Fibroblast of the aortic adventitia (primary cell): ENCODE measurements at regions not wholly inside any gene's neighbourhood (a gene's known extent, or its start where the extent isn't known, plus 50 kb on each side); places are given as distances from the start of the nearest gene placed in this dataset.

Experiments
- DNase-seq: peaks from one replicate; pipeline ENCODE4 v3.0.0-alpha.2; 2010; ENCODE audit warnings: low read depth
- H3K4me3 ChIP-seq: 2 replicates; pipeline ENCODE4 v1.5.1; 2011; ENCODE audit warnings: low read depth, mild to moderate bottlenecking, control low read depth, low read length, moderate library complexity
- CTCF ChIP-seq: IDR thresholded peaks from 2 replicates; pipeline ENCODE4 v1.5.1; 2011; ENCODE audit warnings: mild to moderate bottlenecking, low read length, control low read depth, inconsistent platforms; ENCODE audit not compliant: insufficient read depth

- no peak overlapping the region for H3K4me3 ChIP-seq
- no peak for TF ChIP-seq CTCF
- DNase-seq = no peak
Observed at GRCh38 chr2:220071696-220072095, 444.3 kb downstream of the SLC4A3 start.

- no peak for DNase-seq
- no peak for TF ChIP-seq CTCF
- H3K4me3 ChIP-seq = no peak overlapping the region
Observed at GRCh38 chr2:220072669-220073220, 445.3 kb downstream of the SLC4A3 start.

GRCh38 chr2:220075835-220076234 lies 448.4 kb downstream of the SLC4A3 start:
- no peak for TF ChIP-seq CTCF
- DNase-seq = peak; percentile 58
- no peak overlapping the region for H3K4me3 ChIP-seq

GRCh38 chr2:220076734-220077133 lies 449.3 kb downstream of the SLC4A3 start:
- TF ChIP-seq CTCF = peak; percentile 78
- DNase-seq = peak; percentile 95
- H3K4me3 ChIP-seq = peak overlapping the region; percentile 34

- TF ChIP-seq CTCF = no peak
- no peak overlapping the region for H3K4me3 ChIP-seq
- peak; percentile 98 for DNase-seq
Observed at GRCh38 chr2:220077488-220077887, 450.1 kb downstream of the SLC4A3 start.

- peak; percentile 95 for DNase-seq
- no peak for TF ChIP-seq CTCF
- H3K4me3 ChIP-seq = no peak overlapping the region
Observed at GRCh38 chr2:220078439-220078838, 451.0 kb downstream of the SLC4A3 start.

- no peak for TF ChIP-seq CTCF
- no peak overlapping the region for H3K4me3 ChIP-seq
Observed at GRCh38 chr2:220079595-220079994, 452.2 kb downstream of the SLC4A3 start.

More at GRCh38 chr2:220079595-220079994, 452.2 kb downstream of the SLC4A3 start:
- no peak for DNase-seq
